Activated T-helper 1 cell treated with anti-CD3 and anti-CD28 coated beads, Interleukin-12 subunit alpha, Interleukin-12 subunit beta, Interleukin-2, Interleukin-4 antibody, amounts not matched to agents 30 ng/mL and 10 ng/mL and 1 ng/mL, durations not matched to agents 14 hours and 24 hours and 36 hours (primary cell): ENCODE measurements at regions not wholly inside any gene's neighbourhood (a gene's known extent, or its start where the extent isn't known, plus 50 kb on each side); places are given as distances from the start of the nearest gene placed in this dataset.

Source experiments
- DNase-seq: peaks from one replicate; pipeline ENCODE4 v3.0.0; 2021; ENCODE audit warnings: low spot score
- H3K27ac Mint-ChIP-seq: one replicate; pipeline ENCODE4 v1.8.0; 2021; ENCODE audit warnings: mild to moderate bottlenecking, mixed read lengths
- H3K27me3 Mint-ChIP-seq: one replicate; pipeline ENCODE4 v1.8.0; 2022; ENCODE audit warnings: mild to moderate bottlenecking, moderate library complexity, mixed read lengths; ENCODE audit not compliant: insufficient read depth
- H3K36me3 Mint-ChIP-seq: one replicate; pipeline ENCODE4 v1.8.0; 2021; ENCODE audit warnings: low read depth, mixed read lengths
- H3K4me1 Mint-ChIP-seq: one replicate; pipeline ENCODE4 v1.8.0; 2021; ENCODE audit warnings: low read depth, mixed read lengths
- H3K4me3 Mint-ChIP-seq: one replicate; pipeline ENCODE4 v1.8.0; 2021; ENCODE audit warnings: mild to moderate bottlenecking, moderate library complexity, mixed read lengths
- H3K9me3 Mint-ChIP-seq: one replicate; pipeline ENCODE4 v1.8.0; 2021; ENCODE audit warnings: mixed read lengths
- intact Hi-C: fragments of 100-400 bp; cut with micrococcal nuclease; formaldehyde crosslinking; loops from one replicate; pipeline ENCODE4 v1.15.1; 2024

DNA sequence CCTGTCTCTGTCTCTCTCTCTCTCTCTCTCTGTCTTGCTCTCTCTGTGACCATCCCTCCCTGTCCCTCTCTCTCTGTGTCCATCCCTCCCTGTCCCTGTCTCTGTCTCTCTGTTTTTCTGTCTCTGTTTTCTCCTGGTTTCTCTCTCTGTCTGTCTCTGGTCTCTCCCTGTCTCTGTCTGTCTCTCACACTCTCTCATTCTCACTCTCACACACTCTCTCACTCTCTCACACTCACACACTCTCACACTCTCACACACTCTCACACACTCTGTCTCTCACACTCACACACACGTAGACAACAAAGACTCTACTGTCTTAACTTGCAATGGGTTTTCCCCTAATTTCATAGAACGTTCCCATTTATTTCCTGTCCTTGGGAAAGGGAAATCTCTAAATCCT lies 299.5 kb downstream of the FOXL1 start:
- Mint-ChIP-seq H3K27me3 (peaks cover 37% of the 10 kb centered on the region), H3K4me1 (no peaks in the 10 kb centered on the region), H3K4me3 (no peak overlapping the region), H3K9me3 (no peaks in the 10 kb centered on the region), H3K36me3 (no peaks in the 10 kb centered on the region), H3K27ac (no peak overlapping the region)
- no peak for DNase-seq
- intact Hi-C loops = no loop called here

DNA sequence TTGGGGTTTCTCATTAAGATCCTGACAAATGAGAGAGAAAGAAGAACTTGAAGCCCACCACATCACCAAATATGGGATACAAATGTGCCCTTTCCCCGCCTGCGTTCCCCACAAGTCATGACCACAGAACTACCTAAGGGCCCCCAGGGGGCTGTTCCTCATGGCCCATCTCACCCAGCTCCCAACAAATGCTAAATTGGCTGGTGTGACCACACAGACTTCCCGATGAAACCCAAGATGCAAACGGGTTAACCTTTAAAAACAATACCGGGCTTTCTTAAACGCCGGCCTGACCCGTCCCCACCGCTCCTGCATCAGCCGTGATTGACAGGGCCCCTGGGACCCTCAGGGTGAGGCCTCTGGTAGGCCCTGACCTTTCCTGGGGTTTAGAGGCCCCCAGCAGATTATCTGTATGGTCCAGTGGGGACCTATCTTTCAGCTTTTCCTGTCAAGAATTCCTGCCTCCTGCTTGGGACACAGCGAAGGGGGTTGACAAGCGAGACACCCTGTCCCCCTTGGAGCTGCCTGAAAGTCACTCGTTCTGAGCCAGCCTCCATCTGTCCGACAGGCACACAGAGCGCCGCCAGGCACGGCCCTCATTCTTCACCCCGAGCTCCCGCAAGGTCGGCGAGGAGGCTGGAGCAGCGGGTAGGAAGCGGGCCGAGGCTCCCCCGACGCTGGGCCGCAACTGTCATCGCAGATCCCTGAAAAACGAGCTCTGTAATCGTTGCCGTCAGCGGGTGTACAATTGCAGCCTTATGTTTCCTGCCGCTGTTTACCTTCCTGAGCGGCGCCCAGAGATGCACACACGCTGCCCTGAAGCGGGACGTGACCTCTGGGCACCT lies 300.1 kb downstream of the FOXL1 start:
- Mint-ChIP-seq H3K4me1 (no peaks in the 10 kb centered on the region), H3K27me3 (peaks cover 37% of the 10 kb centered on the region)
- intact Hi-C loops = no loop called here

DNA sequence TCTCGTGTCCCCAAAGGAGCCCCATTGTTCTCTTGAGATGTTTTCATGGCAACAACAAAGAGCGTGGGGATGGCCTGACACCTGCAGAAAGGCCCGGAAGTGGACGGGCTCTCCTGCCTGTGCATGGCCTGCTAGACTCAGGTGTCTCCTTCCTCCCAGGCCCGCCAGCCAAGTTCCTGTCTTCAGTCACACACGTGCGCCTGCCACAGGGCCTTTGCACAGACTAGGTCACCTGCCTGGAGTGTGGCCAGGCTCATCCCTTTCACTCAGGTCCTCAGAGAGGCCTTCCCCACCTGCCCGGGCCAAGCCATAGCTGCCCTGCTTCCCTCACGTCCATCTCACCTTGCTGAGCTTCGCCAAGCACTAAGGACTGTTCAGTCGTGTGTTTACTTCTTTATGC lies 300.9 kb downstream of the FOXL1 start:
- intact Hi-C loops = no loop called here
- Mint-ChIP-seq H3K27me3 (peaks cover 37% of the 10 kb centered on the region), H3K27ac (no peak overlapping the region), H3K36me3 (no peaks in the 10 kb centered on the region), H3K9me3 (no peaks in the 10 kb centered on the region), H3K4me1 (no peaks in the 10 kb centered on the region), H3K4me3 (no peak overlapping the region)
- DNase-seq = no peak

More for the DNA sequence above, 300.1 kb downstream of the FOXL1 start:
- no peaks in the 10 kb centered on the region for H3K9me3 Mint-ChIP-seq
- H3K4me3 Mint-ChIP-seq = no peak overlapping the region
- DNase-seq = no peak
- no peak overlapping the region for H3K27ac Mint-ChIP-seq
- no peaks in the 10 kb centered on the region for H3K36me3 Mint-ChIP-seq

DNA sequence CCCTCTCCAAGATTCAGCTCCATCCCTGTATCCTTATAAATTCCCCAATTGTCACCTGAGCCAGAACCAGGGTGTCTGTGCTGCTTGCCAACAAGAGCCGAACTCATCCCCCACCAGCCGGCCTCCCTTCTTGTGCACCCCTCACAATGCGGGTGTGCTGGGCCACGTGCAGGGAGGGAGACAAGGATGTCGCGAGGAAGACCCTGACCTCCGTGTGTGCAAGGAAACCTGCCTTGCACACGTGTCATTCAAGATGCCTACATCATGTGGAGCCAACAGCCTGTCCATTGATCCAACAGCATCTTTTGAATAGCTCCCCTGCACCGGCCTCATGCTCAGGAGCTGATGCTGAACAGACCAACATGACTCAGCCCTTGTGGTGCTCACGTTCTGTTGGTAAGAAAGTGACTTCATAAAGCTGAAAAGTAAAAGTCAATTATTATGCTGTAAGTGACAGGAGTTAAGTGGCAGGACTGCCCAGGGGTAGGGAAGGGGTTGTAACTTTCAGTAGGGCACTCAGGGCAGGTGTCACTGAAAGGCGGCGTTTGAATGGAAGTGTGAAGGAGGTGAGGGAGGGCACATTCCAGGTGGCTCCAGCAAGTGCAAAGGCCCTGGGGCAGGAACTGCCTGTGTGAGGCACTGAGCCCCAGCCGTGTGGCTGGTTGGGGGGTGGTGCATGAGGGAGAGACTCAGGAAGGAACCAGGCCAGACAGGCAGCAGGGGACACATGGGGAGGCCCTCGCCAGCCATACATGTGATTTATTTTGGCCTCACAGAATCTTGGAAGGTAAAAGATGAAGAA lies 302.2 kb downstream of the FOXL1 start:
- Mint-ChIP-seq H3K27me3 (peaks cover 37% of the 10 kb centered on the region), H3K36me3 (no peaks in the 10 kb centered on the region), H3K4me1 (no peaks in the 10 kb centered on the region), H3K27ac (no peak overlapping the region), H3K4me3 (no peak overlapping the region), H3K9me3 (no peaks in the 10 kb centered on the region)
- DNase-seq = no peak
- intact Hi-C loops = no loop called here

DNA sequence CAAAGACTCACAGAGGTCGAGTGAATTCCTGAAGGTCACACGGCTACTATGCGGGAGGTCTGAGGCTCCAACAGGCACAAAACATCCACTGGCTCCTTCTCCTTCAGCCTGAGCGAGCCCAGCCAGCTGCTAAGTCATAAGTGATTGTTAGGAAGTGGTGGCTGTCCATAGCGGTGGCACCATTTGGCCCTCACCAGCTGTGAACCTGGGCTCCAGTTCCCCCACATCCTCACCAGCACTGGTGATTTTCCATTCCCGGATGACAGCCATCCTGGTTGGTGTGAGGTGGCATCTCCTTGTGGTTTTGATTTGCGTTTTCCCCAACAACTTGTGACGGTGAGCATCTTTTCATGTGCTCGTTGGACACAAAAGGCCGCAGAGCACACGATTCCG lies 302.8 kb downstream of the FOXL1 start:
- Mint-ChIP-seq H3K27ac (no peak overlapping the region), H3K4me3 (no peak overlapping the region), H3K9me3 (no peaks in the 10 kb centered on the region), H3K4me1 (no peaks in the 10 kb centered on the region), H3K27me3 (peaks cover 37% of the 10 kb centered on the region), H3K36me3 (no peaks in the 10 kb centered on the region)
- DNase-seq = no peak
- intact Hi-C loops = no loop called here

DNA sequence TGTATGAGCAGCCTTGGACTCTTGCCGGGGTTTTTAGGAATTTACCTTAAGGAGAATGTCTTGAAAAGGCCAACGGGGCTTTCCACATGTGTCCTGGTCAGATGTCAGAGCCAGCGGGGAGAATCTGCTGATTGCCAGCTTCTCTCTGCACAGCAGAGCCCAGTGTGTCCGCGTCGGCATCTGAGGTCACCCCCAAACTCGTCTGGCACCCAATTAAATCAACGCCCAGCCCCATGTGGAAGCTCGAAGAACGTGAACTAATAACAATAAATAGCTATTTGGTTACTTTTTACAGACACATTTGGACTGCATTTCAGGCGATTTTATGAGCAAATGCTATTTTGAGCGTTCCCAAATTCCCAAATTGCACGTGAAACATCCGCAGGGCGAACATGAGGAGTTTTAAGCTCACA lies 303.5 kb downstream of the FOXL1 start:
- Mint-ChIP-seq H3K9me3 (no peaks in the 10 kb centered on the region), H3K36me3 (no peaks in the 10 kb centered on the region), H3K27ac (no peak overlapping the region), H3K4me3 (no peak overlapping the region), H3K27me3 (peaks cover 34% of the 10 kb centered on the region), H3K4me1 (no peaks in the 10 kb centered on the region)
- intact Hi-C loops = no loop called here
- no peak for DNase-seq

DNA sequence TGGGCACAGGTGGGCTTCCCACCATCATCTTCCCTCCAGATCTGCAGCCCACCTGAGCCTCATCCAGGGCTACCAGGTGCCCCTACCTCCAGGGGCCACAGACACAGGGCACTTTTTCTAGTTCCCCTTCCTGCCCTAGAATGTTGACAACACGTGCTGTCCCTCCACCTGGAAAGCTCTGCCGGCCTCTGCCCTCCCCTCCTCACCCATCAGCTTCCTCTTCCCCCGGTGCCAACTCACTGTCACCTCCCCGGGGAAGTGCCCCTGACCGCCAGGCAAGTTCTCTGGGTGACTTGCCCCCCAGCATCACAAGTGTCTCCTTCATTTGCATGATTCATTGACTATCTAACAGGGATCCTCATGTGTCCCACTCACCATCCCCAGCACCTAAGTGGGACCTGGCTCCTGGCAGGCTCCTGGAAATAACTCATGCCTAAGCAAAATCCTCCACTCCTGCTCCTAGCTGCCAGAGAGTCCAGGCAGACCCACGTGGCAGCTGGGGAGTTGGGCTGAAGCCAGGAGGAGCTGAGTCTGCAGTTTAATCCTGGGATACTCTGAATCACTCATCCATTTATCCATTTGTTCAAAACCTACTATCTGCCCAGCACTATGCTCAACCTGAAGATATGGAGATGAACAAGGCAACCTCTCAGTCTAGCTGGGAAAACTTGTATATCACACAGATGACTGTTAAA lies 304.4 kb downstream of the FOXL1 start:
- Mint-ChIP-seq H3K36me3 (no peaks in the 10 kb centered on the region), H3K9me3 (no peaks in the 10 kb centered on the region), H3K4me3 (no peak overlapping the region), H3K4me1 (no peaks in the 10 kb centered on the region), H3K27me3 (peaks cover 28% of the 10 kb centered on the region), H3K27ac (no peak overlapping the region)
- DNase-seq = no peak
- intact Hi-C loops = no loop called here

DNA sequence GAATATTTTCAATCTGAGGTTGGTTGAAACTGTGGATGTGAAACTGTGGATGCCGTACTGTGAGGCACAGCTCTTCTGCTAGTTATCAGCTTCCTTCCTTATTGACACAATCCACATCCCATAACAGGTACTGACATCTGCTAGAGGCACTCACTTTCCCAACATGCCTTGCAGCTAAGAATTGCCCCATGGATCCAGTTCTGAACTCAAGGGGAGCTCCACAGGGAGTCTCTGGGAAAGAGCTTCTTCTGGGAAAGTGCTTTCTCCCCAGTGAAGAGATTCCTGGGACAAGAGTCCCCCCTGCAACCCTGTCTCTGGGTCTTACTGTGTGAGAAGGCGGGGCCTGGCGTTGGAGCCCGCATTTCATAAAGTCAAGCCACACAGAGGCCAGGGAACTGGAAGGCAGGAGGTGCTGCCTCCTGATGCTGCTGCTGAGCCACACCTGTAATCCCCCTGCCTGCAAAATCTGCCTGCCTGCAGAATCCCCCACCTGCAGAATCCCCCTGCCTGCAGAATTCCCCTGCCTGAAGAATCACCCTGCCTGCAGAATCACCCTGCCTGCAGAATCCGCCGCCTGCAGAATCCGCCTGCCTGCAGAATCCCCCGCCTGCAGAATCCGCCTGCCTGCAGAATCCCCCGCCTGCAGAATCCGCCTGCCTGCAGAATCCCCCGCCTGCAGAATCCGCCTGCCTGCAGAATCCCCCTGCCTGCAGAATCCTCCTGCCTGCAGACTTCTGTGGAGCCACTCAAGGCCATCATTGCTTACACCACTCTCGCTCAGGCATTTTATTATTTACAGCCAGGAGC lies 305.4 kb downstream of the FOXL1 start:
- Mint-ChIP-seq H3K4me1 (no peaks in the 10 kb centered on the region), H3K27me3 (peaks cover 21% of the 10 kb centered on the region), H3K36me3 (no peaks in the 10 kb centered on the region), H3K27ac (no peak overlapping the region), H3K4me3 (no peak overlapping the region), H3K9me3 (no peaks in the 10 kb centered on the region)
- intact Hi-C loops = no loop called here
- no peak for DNase-seq

DNA sequence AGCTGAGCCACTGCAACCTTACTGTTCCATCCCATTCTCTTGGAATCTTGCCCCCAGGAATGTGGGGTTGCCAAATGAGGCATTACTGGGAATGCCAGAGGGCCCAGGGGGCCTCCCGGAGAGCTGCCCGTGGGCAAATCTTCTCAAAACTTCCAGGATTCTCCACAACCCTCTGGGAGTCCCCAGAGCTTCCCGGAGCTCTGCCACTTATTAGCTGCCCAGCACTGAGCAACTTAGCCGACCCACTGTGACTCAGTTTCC lies 306.0 kb downstream of the FOXL1 start:
- intact Hi-C loops = no loop called here
- H3K4me1 Mint-ChIP-seq = no peaks in the 10 kb centered on the region
- no peak overlapping the region for H3K4me3 Mint-ChIP-seq
- H3K27ac Mint-ChIP-seq = no peak overlapping the region
- H3K36me3 Mint-ChIP-seq = no peaks in the 10 kb centered on the region
- no peak for DNase-seq
- H3K27me3 Mint-ChIP-seq = peaks cover 19% of the 10 kb centered on the region
- peaks cover 4% of the 10 kb centered on the region for H3K9me3 Mint-ChIP-seq

DNA sequence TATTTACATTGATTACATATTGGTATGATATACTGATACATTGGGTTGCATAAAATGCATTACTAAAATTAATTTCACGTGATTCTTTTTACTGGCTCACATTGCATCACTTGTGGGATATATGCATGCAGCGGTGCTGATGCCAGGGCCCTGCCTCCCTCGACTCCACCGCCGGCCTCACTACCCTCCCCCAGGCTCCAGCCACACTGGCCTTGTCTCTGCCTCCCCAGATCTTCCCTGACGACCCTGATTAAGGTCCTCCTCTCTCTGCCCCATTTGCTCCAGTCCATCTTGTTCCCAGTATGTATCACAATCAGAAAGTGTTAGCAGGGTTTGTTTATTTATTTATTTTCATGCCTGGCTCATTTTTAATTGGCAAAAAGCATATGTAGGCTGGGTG lies 306.8 kb downstream of the FOXL1 start:
- Mint-ChIP-seq H3K27ac (no peak overlapping the region), H3K27me3 (peaks cover 13% of the 10 kb centered on the region), H3K4me3 (no peak overlapping the region), H3K36me3 (no peaks in the 10 kb centered on the region), H3K9me3 (peaks cover 9% of the 10 kb centered on the region), H3K4me1 (no peaks in the 10 kb centered on the region)
- intact Hi-C loops = no loop called here
- DNase-seq = no peak

DNA sequence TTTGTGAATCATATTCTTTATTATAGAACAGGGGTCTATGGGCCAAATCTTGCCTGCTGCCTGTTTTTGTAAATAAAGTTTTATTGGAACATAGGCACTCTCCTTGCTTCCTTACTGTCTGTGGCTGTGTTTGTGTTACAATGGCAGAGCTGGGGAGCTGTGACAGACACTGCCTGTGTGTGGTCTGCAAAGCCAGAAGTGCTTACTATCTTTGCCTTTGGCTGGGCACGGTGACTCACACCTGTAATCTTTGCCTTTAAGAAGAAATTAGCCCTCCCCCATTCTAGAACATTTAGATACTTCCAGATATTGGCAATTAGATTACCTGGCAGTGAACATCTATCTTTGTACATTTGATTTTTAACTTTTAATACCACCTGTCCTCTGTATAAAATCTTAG lies 308.3 kb downstream of the FOXL1 start:
- no peak overlapping the region for H3K27ac Mint-ChIP-seq
- no peak for DNase-seq
- H3K27me3 Mint-ChIP-seq = peaks cover 10% of the 10 kb centered on the region
- intact Hi-C loops = no loop called here
- H3K9me3 Mint-ChIP-seq = peaks cover 9% of the 10 kb centered on the region
- H3K36me3 Mint-ChIP-seq = no peaks in the 10 kb centered on the region
- H3K4me3 Mint-ChIP-seq = no peak overlapping the region
- H3K4me1 Mint-ChIP-seq = no peaks in the 10 kb centered on the region

DNA sequence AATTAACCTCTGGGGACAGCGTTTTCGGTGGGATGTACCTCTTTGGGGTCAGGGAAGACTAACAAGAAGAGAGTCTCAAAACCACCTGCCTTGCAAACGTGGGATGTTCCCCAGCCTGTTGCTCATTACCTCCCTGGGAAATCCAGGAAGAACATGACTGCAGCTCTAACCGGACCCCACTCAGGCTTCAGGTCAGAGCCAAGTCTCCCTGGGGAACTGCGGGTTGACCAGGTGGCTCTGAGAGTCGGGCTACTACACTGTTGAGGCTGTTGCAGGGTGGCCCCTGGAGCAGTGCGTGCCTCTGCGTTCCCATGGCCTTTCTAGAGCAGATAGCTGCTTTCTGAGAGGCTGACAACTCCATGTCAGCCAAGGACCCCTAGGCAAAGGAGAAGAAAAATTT lies 309.1 kb downstream of the FOXL1 start:
- Mint-ChIP-seq H3K9me3 (peaks cover 9% of the 10 kb centered on the region), H3K27me3 (peaks cover 4% of the 10 kb centered on the region), H3K4me1 (no peaks in the 10 kb centered on the region), H3K27ac (no peak overlapping the region), H3K36me3 (no peaks in the 10 kb centered on the region), H3K4me3 (no peak overlapping the region)
- intact Hi-C loops = no loop called here
- no peak for DNase-seq
